ENCODE measurements at regions not wholly inside any gene's neighbourhood (a gene's known extent, or its start where the extent isn't known, plus 50 kb on each side); places are given as distances from the start of the nearest gene placed in this dataset.

- TF ChIP-seq CTCF (IDR thresholded peaks at IDR 0.05) = no peak
- no peak for DNase-seq
- H3K4me1 ChIP-seq = no peaks in the 10 kb centered on the region
These were observed 64.6 kb downstream of the RPL27A start for GRCh38 chr11:8747173-8747572.

GRCh38 chr11:8748317-8748716, 65.7 kb downstream of the RPL27A start:
- DNase-seq (no peak), ATAC-seq (no peak)
- Histone ChIP-seq H3K36me3 (ENCODE audit: insufficient read depth in 1 of 2, low read depth in 1 of 2) (no peaks in the 10 kb centered on the region), H3K9me3 (no peaks in the 10 kb centered on the region), H3K4me1 (no peaks in the 10 kb centered on the region), H3K27ac (no peak overlapping the region), H3K27me3 (ENCODE audit: insufficient read depth in 3 of 3, low read length in 2 of 3) (no peaks in the 10 kb centered on the region), H3K4me3 (no peak overlapping the region)
- no peak for TF ChIP-seq CTCF (IDR thresholded peaks at IDR 0.05)
- intact Hi-C loops (cut with DNase I) = no loop called here
- 84 to 93% (median 86%) methylated on average over 2 of the region's 2 CpGs for WGBS, 3 donors

More at GRCh38 chr11:8747173-8747572, 64.6 kb downstream of the RPL27A start:
- H3K4me3 ChIP-seq = no peak overlapping the region
- ATAC-seq = no peak
- H3K9me3 ChIP-seq = no peaks in the 10 kb centered on the region
- intact Hi-C loops (cut with DNase I) = no loop called here
- H3K36me3 ChIP-seq (ENCODE audit: insufficient read depth in 1 of 2, low read depth in 1 of 2) = no peaks in the 10 kb centered on the region
- no peak overlapping the region for H3K27ac ChIP-seq
- H3K27me3 ChIP-seq (ENCODE audit: insufficient read depth in 3 of 3, low read length in 2 of 3) = no peaks in the 10 kb centered on the region

GRCh38 chr11:8749202-8749601, 66.6 kb downstream of the RPL27A start:
- 78 to 98% (median 87%) methylated on average over 2 of the region's 2 CpGs for WGBS, 3 donors
- H3K27ac ChIP-seq = no peak overlapping the region
- H3K36me3 ChIP-seq (ENCODE audit: insufficient read depth in 1 of 2, low read depth in 1 of 2) = no peaks in the 10 kb centered on the region
- no peak for DNase-seq
- intact Hi-C loops (cut with DNase I) = no loop called here
- H3K4me1 ChIP-seq = no peaks in the 10 kb centered on the region
- H3K27me3 ChIP-seq (ENCODE audit: insufficient read depth in 3 of 3, low read length in 2 of 3) = no peaks in the 10 kb centered on the region
- H3K4me3 ChIP-seq = no peak overlapping the region
- ATAC-seq = no peak
- TF ChIP-seq CTCF (IDR thresholded peaks at IDR 0.05) = no peak
- H3K9me3 ChIP-seq = peaks cover 3% of the 10 kb centered on the region

DNA sequence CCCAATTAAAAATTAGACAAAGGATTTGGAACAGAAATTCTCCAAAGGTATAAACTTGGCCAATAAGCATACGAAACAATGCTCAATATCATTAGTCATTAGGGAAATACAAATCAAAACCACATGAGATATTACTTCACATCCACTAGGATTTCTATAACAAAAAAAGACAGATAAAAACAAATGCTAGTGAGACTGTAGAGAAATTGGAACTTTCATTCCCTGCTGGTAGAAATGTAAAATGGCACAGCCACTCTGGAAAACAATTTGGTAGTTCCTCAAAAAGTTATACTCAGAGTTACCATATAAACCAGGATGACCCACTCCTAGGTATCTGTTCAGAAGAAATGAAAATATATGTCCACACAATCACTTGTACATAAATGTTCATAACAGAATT, 71.6 kb downstream of the RPL27A start:
- H3K27me3 ChIP-seq (ENCODE audit: insufficient read depth in 3 of 3, low read length in 2 of 3) = no peaks in the 10 kb centered on the region
- no peak overlapping the region for H3K4me3 ChIP-seq
- no peak for ATAC-seq
- TF ChIP-seq CTCF (IDR thresholded peaks at IDR 0.05) = peak; percentile 8
- DNase-seq = no peak
- peaks cover 25% of the 10 kb centered on the region for H3K4me1 ChIP-seq
- H3K36me3 ChIP-seq (ENCODE audit: insufficient read depth in 1 of 2, low read depth in 1 of 2) = no peaks in the 10 kb centered on the region
- WGBS, 3 donors = 85 to 92% (median 89%) methylated on average over 1 of the region's 1 CpG
- H3K27ac ChIP-seq = no peak overlapping the region
- intact Hi-C loops (cut with DNase I) = no loop called here
- H3K9me3 ChIP-seq = peaks cover 3% of the 10 kb centered on the region

- H3K4me1 ChIP-seq = peaks cover 43% of the 10 kb centered on the region
- ATAC-seq = peak in 1 of 4 donors; percentile 14
- DNase-seq = no peak
- peaks cover 3% of the 10 kb centered on the region for H3K9me3 ChIP-seq
- TF ChIP-seq CTCF (IDR thresholded peaks at IDR 0.05) = no peak
- 71 to 89% (median 76%) methylated on average over 1 of the region's 1 CpG for WGBS, 3 donors
- intact Hi-C loops (cut with DNase I) = loop anchor here in 1 of 2 donors (1.0 kb wide), 1 partner anchor 24 kb away; no protein-coding TSS in a partner anchor
- no peaks in the 10 kb centered on the region for H3K36me3 ChIP-seq (ENCODE audit: insufficient read depth in 1 of 2, low read depth in 1 of 2)
- no peak overlapping the region for H3K4me3 ChIP-seq
- no peaks in the 10 kb centered on the region for H3K27me3 ChIP-seq (ENCODE audit: insufficient read depth in 3 of 3, low read length in 2 of 3)
- peak overlapping the region; percentile 66 for H3K27ac ChIP-seq
These were observed 73.6 kb downstream of the RPL27A start for GRCh38 chr11:8756201-8756600.

Data from psoas muscle (tissue), 7 donors.